Ovary (tissue), 3 donors: ENCODE measurements at regions not wholly inside any gene's neighbourhood (a gene's known extent, or its start where the extent isn't known, plus 50 kb on each side); places are given as distances from the start of the nearest gene placed in this dataset.

Source experiments
- EP300 ChIP-seq: sonication (generic); formaldehyde crosslinking; IDR thresholded peaks from one replicate; pipeline ENCODE4 v1.6.1; 2017; ENCODE audit warnings: antibody characterized with exemption
- POLR2A ChIP-seq: fragments of 450-650 bp; IDR thresholded peaks from one replicate; pipeline ENCODE4 v1.6.1; 2017; ENCODE audit warnings: antibody characterized with exemption, mild to moderate bottlenecking, moderate library complexity
- TF ChIP-seq, protein P1 (sequence below), 3 donors: fragments of 450-650 bp in 2 of 3; fragments of 200-600 bp in 1 of 3; IDR thresholded peaks; one replicate each; pipeline versions ENCODE4 v1.5.1 to v1.8.0; 2016 to 2022; ENCODE audit warnings: antibody characterized with exemption in 3 of 3, mild to moderate bottlenecking in 1 of 3
- donor health status: DM: no; HTN: no; CAD: no.

GRCh38 chr12:127767656-127768055 lies 499.3 kb upstream of the TMEM132C start:
- TF ChIP-seq, protein P1, sequence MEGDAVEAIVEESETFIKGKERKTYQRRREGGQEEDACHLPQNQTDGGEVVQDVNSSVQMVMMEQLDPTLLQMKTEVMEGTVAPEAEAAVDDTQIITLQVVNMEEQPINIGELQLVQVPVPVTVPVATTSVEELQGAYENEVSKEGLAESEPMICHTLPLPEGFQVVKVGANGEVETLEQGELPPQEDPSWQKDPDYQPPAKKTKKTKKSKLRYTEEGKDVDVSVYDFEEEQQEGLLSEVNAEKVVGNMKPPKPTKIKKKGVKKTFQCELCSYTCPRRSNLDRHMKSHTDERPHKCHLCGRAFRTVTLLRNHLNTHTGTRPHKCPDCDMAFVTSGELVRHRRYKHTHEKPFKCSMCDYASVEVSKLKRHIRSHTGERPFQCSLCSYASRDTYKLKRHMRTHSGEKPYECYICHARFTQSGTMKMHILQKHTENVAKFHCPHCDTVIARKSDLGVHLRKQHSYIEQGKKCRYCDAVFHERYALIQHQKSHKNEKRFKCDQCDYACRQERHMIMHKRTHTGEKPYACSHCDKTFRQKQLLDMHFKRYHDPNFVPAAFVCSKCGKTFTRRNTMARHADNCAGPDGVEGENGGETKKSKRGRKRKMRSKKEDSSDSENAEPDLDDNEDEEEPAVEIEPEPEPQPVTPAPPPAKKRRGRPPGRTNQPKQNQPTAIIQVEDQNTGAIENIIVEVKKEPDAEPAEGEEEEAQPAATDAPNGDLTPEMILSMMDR (IDR thresholded peaks at IDR 0.05) = no peak
- TF ChIP-seq POLR2A (no peak), EP300 (no peak)
